Left ventricle myocardium superior (tissue), 1 donor: ENCODE measurements at regions not wholly inside any gene's neighbourhood (a gene's known extent, or its start where the extent isn't known, plus 50 kb on each side); places are given as distances from the start of the nearest gene placed in this dataset.
"Not testable (repeated sequence)": the region's sequence is repeated elsewhere in the genome, so short reads cannot be mapped to it uniquely, and the experiment has no call there.

Experiments used
- ATAC-seq: fragments of 200-7000 bp; cut with Tn5 transposase; one replicate; pipeline ENCODE4 v1.9.1; 2020; ENCODE audit warnings: mild to moderate bottlenecking, moderate library complexity
- DNase-seq: peaks from one replicate; pipeline ENCODE4 v3.0.0-alpha.2; 2020
- intact Hi-C: fragments of 100-400 bp; cut with micrococcal nuclease; formaldehyde crosslinking; loops from one replicate; pipeline ENCODE4 v1.11.0; 2022
- donor health status: DM: no; HTN: yes; CAD: no; lungs with severe emphysema.

DNA sequence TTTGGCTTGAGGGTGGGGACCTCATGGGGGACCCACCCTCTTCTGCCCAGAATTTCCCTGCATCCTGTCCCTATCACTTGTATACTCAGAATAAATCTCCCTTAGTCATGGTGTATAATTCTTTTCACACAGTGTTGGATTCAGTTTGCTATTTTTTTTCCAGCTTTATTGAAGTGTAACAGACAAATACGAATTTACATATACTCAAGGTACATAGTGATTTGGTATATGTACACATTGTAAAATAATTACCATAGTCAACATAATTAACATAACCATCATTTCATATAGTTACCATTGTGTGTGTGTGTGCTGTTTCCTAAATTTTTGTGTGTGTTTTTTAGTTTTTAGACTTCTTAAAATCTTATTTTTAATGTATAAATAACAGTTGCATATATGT is 269.9 kb downstream of the CNTNAP3 start:
- ATAC-seq, intact Hi-C loops, DNase-seq: not testable (repeated sequence)

GRCh38 chr9:39015178-39015577 is 272.8 kb downstream of the CNTNAP3 start:
- intact Hi-C loops, ATAC-seq, DNase-seq: not testable (repeated sequence)

DNA sequence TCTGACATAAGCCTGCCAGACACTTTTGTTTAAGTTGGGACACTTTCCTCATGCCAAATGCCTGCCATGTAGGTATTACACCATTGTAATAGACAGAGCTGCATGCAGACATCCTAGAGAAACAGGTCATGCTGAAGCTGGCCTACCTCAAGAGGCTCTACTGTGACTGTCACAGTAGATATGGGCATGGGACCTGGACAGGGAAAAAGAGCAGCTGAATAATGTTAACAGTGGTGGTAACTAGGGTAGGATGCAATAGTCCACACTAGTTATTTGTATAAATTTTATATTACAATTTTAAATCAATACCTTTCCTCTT is 273.2 kb downstream of the CNTNAP3 start:
- DNase-seq, ATAC-seq, intact Hi-C loops: not testable (repeated sequence)

- peak; percentile 16 for ATAC-seq
- DNase-seq, intact Hi-C loops: not testable (repeated sequence)
These were observed 273.7 kb downstream of the CNTNAP3 start for GRCh38 chr9:39014096-39014804.

- ATAC-seq, result peak; percentile 19
- intact Hi-C loops, DNase-seq: not testable (repeated sequence)
These were observed 278.2 kb downstream of the CNTNAP3 start for GRCh38 chr9:39009743-39010142.

DNA sequence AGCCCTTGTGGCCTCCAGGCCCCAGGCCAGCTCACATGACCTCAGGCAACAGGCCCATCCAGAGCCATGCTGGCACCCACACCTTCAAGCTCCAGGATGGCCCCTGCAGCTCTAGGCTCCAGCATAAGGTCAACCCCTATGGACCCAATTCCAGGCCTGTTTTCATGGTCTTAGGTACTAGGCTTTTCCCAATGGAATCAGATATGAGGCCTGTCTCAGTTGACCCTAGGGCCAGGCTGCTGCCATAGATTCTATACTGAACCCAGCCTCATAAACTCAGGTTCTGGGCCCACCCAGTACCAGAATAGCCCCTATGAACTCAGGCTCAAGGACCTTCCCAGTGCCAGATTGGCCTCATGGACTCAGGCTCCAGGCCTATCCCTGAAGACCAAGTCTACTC is 278.6 kb downstream of the CNTNAP3 start:
- DNase-seq, intact Hi-C loops: not testable (repeated sequence)
- peak; percentile 12 for ATAC-seq

DNA sequence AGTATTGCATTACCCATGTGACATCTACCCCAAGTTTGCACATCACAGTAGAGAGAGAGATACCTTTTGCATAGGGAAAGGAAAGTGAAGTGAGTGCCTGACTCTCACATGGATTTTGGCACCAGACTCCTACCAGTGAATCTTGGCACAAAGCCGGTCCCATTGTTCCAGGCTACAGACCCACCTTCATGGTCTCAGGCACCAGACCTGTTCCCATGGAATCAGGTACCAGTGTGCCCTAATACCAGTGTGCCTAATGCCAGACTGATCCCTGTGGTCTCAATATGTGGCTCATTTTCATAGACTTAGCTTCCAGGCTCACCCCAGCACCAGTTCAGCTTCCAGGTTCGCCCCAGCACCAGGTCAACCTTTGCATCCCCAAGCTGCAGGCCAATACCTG is 279.1 kb downstream of the CNTNAP3 start:
- intact Hi-C loops, DNase-seq: not testable (repeated sequence)
- ATAC-seq, result peak; percentile 14

DNA sequence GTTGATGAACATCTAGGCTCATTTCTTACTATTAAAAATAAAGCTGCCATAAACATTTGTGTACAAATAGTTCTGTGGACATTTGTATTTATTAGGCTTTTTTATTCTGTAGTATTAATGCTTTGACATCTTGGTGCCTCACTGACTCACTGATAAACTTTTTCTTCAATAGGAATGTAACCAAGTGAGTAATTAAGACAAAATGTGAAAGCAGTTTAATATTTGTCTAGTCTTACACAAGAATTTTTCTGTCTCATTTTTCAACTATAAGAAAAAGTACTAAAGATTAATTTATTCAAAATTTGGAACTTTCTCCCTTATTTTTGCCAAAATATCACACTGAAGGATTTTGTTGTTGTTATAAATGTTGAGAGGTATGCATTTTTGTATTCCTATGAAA is 282.2 kb downstream of the CNTNAP3 start:
- intact Hi-C loops, DNase-seq, ATAC-seq: not testable (repeated sequence)

GRCh38 chr9:39001085-39001593 is 281.2 kb upstream of the FAM240B start:
- ATAC-seq, intact Hi-C loops, DNase-seq: not testable (repeated sequence)

- intact Hi-C loops, ATAC-seq: not testable (repeated sequence)
These were observed 279.3 kb upstream of the FAM240B start for GRCh38 chr9:38999277-38999676.

GRCh38 chr9:38993690-38994089 is 273.8 kb upstream of the FAM240B start:
- ATAC-seq, result peak; percentile 20
- DNase-seq, intact Hi-C loops: not testable (repeated sequence)

More at GRCh38 chr9:38999277-38999676, 279.3 kb upstream of the FAM240B start:
- DNase-seq, result not testable (repeated sequence)

DNA sequence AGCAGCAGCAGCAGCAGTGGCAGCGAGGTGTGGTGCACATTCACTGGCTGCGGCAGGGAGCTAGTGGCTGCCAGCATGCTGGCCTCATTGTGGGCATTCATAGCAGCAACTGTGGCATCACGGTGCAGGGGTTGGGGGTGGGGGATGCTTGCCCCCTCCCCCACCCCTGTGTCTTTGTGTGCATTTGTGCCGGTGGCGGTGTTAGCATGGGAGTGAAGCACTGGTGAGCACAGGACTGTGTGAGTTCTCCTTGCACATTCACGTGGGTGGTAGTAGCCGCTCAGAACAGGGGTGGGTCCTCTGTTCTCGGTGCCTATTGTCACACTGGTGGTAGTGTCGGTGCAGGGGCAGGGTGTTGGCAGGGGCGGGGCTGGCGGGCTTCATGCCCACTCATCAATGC is 273.2 kb upstream of the FAM240B start:
- peak; percentile 35 for ATAC-seq

DNA sequence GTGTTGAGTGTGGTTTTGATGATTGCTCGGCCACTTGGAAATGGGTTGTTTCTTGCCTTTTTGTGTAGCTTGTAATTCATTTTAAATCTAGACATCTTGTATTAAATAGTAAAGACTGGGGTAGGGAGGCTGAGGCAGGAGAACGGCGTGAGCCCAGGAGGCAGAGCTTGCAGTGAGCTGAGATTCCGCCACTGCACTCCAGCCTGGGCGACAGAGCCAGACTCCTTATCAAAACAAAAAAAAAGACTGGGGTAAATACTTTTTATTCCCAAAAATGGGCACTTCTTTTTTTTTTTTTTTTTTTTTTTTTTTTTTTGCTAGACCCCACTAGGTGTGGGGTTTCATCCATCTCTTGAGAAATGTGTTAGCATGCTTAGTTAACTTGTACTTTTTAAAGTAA is 258.8 kb upstream of the FAM240B start:
- intact Hi-C loops, DNase-seq: not testable (repeated sequence)

More for the DNA sequence above, 273.2 kb upstream of the FAM240B start:
- intact Hi-C loops, DNase-seq: not testable (repeated sequence)

GRCh38 chr9:38969480-38969879 is 249.5 kb upstream of the FAM240B start:
- DNase-seq, intact Hi-C loops: not testable (repeated sequence)
- peak; percentile 71 for ATAC-seq

More for the DNA sequence above, 258.8 kb upstream of the FAM240B start:
- ATAC-seq, result not testable (repeated sequence)

DNA sequence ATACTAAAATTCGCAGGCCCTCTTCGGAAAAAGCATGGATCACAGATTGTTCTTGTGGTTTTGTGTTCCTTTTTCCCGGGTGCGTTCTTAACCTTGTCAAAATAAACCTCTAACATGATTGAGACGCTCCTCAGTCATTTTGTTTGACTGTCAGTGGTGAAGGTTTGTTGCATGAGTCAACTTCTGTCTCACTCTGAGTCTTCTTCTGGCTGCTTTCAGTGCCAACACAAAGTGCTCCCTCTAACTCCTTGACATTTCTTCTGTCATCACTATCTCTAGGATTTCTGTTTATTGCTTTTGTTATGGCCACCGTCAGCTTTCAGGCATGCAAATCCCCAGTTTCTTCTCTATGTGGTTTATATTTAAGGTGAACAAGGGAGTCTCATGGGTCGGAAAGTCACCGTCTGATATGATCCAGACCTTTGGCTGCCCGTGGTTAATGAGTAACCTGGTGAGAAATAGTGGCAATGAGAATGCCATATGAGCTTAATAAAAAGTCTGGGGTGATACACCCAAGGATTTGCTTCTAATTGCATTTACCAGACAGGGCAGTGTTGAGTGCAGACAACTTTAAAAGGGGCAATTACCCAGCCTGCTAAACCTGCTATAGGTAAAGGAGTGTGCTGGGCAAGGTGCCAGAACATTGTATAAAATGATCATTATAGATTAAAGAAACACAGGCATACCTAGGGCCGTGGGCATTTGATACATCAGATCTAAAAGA is 248.9 kb upstream of the FAM240B start:
- peak; percentile 60 for ATAC-seq
- DNase-seq, intact Hi-C loops: not testable (repeated sequence)

- intact Hi-C loops, ATAC-seq, DNase-seq: not testable (repeated sequence)
These were observed 247.9 kb upstream of the FAM240B start for GRCh38 chr9:38967866-38968265.

GRCh38 chr9:38967285-38967684 is 247.4 kb upstream of the FAM240B start:
- ATAC-seq, result not testable (repeated sequence)

GRCh38 chr9:38959812-38960211 is 239.9 kb upstream of the FAM240B start:
- ATAC-seq, DNase-seq, intact Hi-C loops: not testable (repeated sequence)

More at GRCh38 chr9:38967285-38967684, 247.4 kb upstream of the FAM240B start:
- intact Hi-C loops, DNase-seq: not testable (repeated sequence)

GRCh38 chr9:38955837-38956236 is 235.9 kb upstream of the FAM240B start:
- intact Hi-C loops, result not testable (repeated sequence)

More at GRCh38 chr9:38955837-38956236, 235.9 kb upstream of the FAM240B start:
- DNase-seq, ATAC-seq: not testable (repeated sequence)
